ENCODE measurements at regions not wholly inside any gene's neighbourhood (a gene's known extent, or its start where the extent isn't known, plus 50 kb on each side); places are given as distances from the start of the nearest gene placed in this dataset.
"Not testable (repeated sequence)": the region's sequence is repeated elsewhere in the genome, so short reads cannot be mapped to it uniquely, and the experiment has no call there.

- H3K4me3 ChIP-seq (ENCODE audit: low read length in 2 of 2); H3K36me3 ChIP-seq (ENCODE audit: control insufficient read depth in 2 of 2, insufficient read depth in 2 of 2, low read length in 2 of 2); H3K27me3 ChIP-seq (ENCODE audit: control insufficient read depth in 2 of 2, insufficient read depth in 2 of 2, low read length in 2 of 2); H3K4me1 ChIP-seq (ENCODE audit: control insufficient read depth in 2 of 2, insufficient read depth in 2 of 2, low read length in 2 of 2); H3K9me3 ChIP-seq (ENCODE audit: control insufficient read depth in 2 of 2, low read length in 2 of 2); H3K9ac ChIP-seq (ENCODE audit: low read depth in 1 of 2, low read length in 2 of 2): not testable (repeated sequence)
- H3K27ac ChIP-seq (ENCODE audit: low read depth in 2 of 2, low read length in 2 of 2) = peak overlapping the region in 1 of 2 donors; percentile 42
Measured at GRCh38 chr1:149635290-149635899, 51.7 kb downstream of the PPIAL4C start.

- peak overlapping the region; percentile 69 to 80 for H3K4me3 ChIP-seq (ENCODE audit: low read length in 2 of 2)
- H3K27ac ChIP-seq (ENCODE audit: low read depth in 2 of 2, low read length in 2 of 2) = peak overlapping the region; percentile 89 to 94
Measured at GRCh38 chr1:149636286-149637122, 52.9 kb downstream of the PPIAL4C start.

DNA sequence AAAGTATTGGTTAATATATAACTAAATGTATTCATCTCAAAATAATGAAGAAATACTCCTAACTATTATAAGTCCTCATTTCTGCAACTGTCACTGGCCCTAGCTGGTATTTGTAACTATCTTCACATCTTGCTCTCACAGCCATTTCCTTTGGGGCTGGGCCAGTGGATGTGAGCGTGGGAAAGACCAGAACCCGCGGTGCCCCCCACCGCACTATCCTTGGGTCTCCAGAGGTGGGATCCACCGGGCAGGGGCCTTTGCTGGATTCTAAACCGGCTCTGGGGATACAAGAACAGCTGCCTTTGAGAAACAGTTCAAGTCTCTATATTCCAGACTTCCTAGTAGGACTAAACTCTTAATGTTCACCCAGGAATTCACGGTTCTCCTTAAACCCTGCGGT is 54.8 kb downstream of the PPIAL4C start:
- H3K4me1 ChIP-seq (ENCODE audit: control insufficient read depth in 2 of 2, insufficient read depth in 2 of 2, low read length in 2 of 2); H3K27me3 ChIP-seq (ENCODE audit: control insufficient read depth in 2 of 2, insufficient read depth in 2 of 2, low read length in 2 of 2); H3K9ac ChIP-seq (ENCODE audit: low read depth in 1 of 2, low read length in 2 of 2); H3K9me3 ChIP-seq (ENCODE audit: control insufficient read depth in 2 of 2, low read length in 2 of 2); H3K4me3 ChIP-seq (ENCODE audit: low read length in 2 of 2); H3K27ac ChIP-seq (ENCODE audit: low read depth in 2 of 2, low read length in 2 of 2); H3K36me3 ChIP-seq (ENCODE audit: control insufficient read depth in 2 of 2, insufficient read depth in 2 of 2, low read length in 2 of 2): not testable (repeated sequence)

More at GRCh38 chr1:149636286-149637122, 52.9 kb downstream of the PPIAL4C start:
- H3K9ac ChIP-seq (ENCODE audit: low read depth in 1 of 2, low read length in 2 of 2) = peak overlapping the region; percentile 80 to 87
- H3K36me3 ChIP-seq (ENCODE audit: control insufficient read depth in 2 of 2, insufficient read depth in 2 of 2, low read length in 2 of 2); H3K27me3 ChIP-seq (ENCODE audit: control insufficient read depth in 2 of 2, insufficient read depth in 2 of 2, low read length in 2 of 2); H3K9me3 ChIP-seq (ENCODE audit: control insufficient read depth in 2 of 2, low read length in 2 of 2); H3K4me1 ChIP-seq (ENCODE audit: control insufficient read depth in 2 of 2, insufficient read depth in 2 of 2, low read length in 2 of 2): not testable (repeated sequence)

- not testable (repeated sequence) for H3K9ac ChIP-seq (ENCODE audit: low read depth in 1 of 2, low read length in 2 of 2); H3K4me1 ChIP-seq (ENCODE audit: control insufficient read depth in 2 of 2, insufficient read depth in 2 of 2, low read length in 2 of 2); H3K27me3 ChIP-seq (ENCODE audit: control insufficient read depth in 2 of 2, insufficient read depth in 2 of 2, low read length in 2 of 2); H3K36me3 ChIP-seq (ENCODE audit: control insufficient read depth in 2 of 2, insufficient read depth in 2 of 2, low read length in 2 of 2); H3K27ac ChIP-seq (ENCODE audit: low read depth in 2 of 2, low read length in 2 of 2); H3K4me3 ChIP-seq (ENCODE audit: low read length in 2 of 2); H3K9me3 ChIP-seq (ENCODE audit: control insufficient read depth in 2 of 2, low read length in 2 of 2)
Measured at GRCh38 chr1:149638901-149639658, 55.4 kb downstream of the PPIAL4C start.

GRCh38 chr1:149641179-149641578 is 57.5 kb downstream of the PPIAL4C start:
- not testable (repeated sequence) for H3K9me3 ChIP-seq (ENCODE audit: control insufficient read depth in 2 of 2, low read length in 2 of 2); H3K4me1 ChIP-seq (ENCODE audit: control insufficient read depth in 2 of 2, insufficient read depth in 2 of 2, low read length in 2 of 2); H3K9ac ChIP-seq (ENCODE audit: low read depth in 1 of 2, low read length in 2 of 2); H3K36me3 ChIP-seq (ENCODE audit: control insufficient read depth in 2 of 2, insufficient read depth in 2 of 2, low read length in 2 of 2); H3K27me3 ChIP-seq (ENCODE audit: control insufficient read depth in 2 of 2, insufficient read depth in 2 of 2, low read length in 2 of 2); H3K4me3 ChIP-seq (ENCODE audit: low read length in 2 of 2); H3K27ac ChIP-seq (ENCODE audit: low read depth in 2 of 2, low read length in 2 of 2)

GRCh38 chr1:149644818-149645217 is 61.2 kb downstream of the PPIAL4C start:
- H3K27ac ChIP-seq (ENCODE audit: low read depth in 2 of 2, low read length in 2 of 2); H3K9ac ChIP-seq (ENCODE audit: low read depth in 1 of 2, low read length in 2 of 2); H3K9me3 ChIP-seq (ENCODE audit: control insufficient read depth in 2 of 2, low read length in 2 of 2); H3K4me1 ChIP-seq (ENCODE audit: control insufficient read depth in 2 of 2, insufficient read depth in 2 of 2, low read length in 2 of 2); H3K36me3 ChIP-seq (ENCODE audit: control insufficient read depth in 2 of 2, insufficient read depth in 2 of 2, low read length in 2 of 2); H3K27me3 ChIP-seq (ENCODE audit: control insufficient read depth in 2 of 2, insufficient read depth in 2 of 2, low read length in 2 of 2); H3K4me3 ChIP-seq (ENCODE audit: low read length in 2 of 2): not testable (repeated sequence)

DNA sequence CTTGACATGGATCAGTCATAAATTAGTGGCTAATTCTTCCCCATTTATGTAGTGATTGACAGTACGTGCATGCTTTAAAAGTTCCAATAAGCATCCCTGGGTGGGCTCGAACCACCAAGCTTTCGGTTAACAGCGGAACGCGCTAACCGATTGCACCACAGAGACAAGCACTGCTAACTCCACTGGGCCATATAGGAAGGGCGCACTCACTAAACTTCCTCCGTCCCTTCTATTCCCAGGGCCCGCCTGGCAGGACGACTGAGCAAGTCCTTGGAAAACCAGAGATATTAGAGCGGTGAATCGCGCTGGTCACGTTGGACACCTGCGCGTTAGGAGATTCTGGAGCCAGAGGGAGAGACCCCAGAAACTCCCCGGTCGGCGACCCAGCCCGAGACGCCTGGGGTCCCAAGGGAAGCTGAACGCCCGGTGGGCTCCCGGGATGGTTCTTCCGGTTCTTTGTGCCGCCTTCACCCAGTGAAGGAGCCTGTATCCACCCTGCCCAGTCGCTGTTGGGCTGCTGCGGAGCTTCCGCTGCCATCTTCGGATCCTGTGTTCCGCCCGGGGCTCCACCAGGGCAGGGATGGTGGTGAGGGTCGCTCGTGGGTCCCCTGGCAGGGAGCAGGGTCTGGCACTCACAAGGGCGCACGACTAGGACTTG is 62.8 kb downstream of the PPIAL4C start:
- H3K9ac ChIP-seq (ENCODE audit: low read depth in 1 of 2, low read length in 2 of 2) = peak overlapping the region in 1 of 2 donors; percentile 57

DNA sequence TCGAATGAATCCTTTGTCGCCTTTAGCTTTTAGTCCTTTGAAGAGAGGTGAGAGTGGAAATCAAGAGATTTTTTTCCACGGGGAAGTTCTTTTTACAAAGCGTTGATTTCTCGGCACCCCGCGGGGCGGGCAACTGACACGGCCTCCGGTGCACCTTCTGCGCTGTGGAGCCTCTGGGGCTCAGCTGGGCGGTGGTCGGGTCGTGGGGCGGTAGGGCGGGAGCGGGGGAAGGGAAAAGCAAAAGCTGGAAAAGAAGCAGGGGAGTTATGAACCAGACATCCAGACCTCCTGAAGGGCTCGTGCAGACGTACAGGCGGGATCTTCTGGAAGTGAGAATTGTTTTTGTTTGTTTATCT is 63.3 kb downstream of the PPIAL4C start:
- Histone ChIP-seq H3K4me3 (ENCODE audit: low read length in 2 of 2) (peak overlapping the region; percentile 52 to 63), H3K27ac (ENCODE audit: low read depth in 2 of 2, low read length in 2 of 2) (peak overlapping the region; percentile 16 to 63), H3K9ac (ENCODE audit: low read depth in 1 of 2, low read length in 2 of 2) (peak overlapping the region in 1 of 2 donors; percentile 57)
- H3K27me3 ChIP-seq (ENCODE audit: control insufficient read depth in 2 of 2, insufficient read depth in 2 of 2, low read length in 2 of 2); H3K4me1 ChIP-seq (ENCODE audit: control insufficient read depth in 2 of 2, insufficient read depth in 2 of 2, low read length in 2 of 2); H3K36me3 ChIP-seq (ENCODE audit: control insufficient read depth in 2 of 2, insufficient read depth in 2 of 2, low read length in 2 of 2); H3K9me3 ChIP-seq (ENCODE audit: control insufficient read depth in 2 of 2, low read length in 2 of 2): not testable (repeated sequence)

More for the DNA sequence above, 62.8 kb downstream of the PPIAL4C start:
- Histone ChIP-seq H3K4me3 (ENCODE audit: low read length in 2 of 2) (peak overlapping the region; percentile 52 to 63), H3K27ac (ENCODE audit: low read depth in 2 of 2, low read length in 2 of 2) (peak overlapping the region; percentile 16 to 63)
- H3K36me3 ChIP-seq (ENCODE audit: control insufficient read depth in 2 of 2, insufficient read depth in 2 of 2, low read length in 2 of 2); H3K9me3 ChIP-seq (ENCODE audit: control insufficient read depth in 2 of 2, low read length in 2 of 2); H3K4me1 ChIP-seq (ENCODE audit: control insufficient read depth in 2 of 2, insufficient read depth in 2 of 2, low read length in 2 of 2); H3K27me3 ChIP-seq (ENCODE audit: control insufficient read depth in 2 of 2, insufficient read depth in 2 of 2, low read length in 2 of 2): not testable (repeated sequence)

DNA sequence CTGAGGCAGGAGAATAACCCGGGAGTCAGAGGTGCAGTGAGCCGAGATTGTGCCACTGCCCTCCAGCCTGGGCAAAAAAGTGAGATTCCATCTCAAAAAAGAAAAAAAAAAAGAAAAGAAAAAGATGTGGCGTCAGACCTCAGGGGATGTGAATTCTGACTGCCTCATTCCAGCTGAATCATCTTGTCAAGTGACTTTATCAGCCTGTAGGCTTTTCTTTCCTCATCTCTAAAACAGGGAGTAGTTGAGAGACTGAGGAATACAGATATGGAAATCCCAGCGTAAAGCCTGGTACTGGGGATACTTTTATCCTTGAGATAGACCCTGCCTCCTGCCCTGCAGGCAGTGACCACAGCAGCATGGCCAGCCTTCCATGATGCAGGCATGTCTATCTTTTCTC is 74.1 kb downstream of the PPIAL4C start:
- not testable (repeated sequence) for H3K9ac ChIP-seq (ENCODE audit: low read depth in 1 of 2, low read length in 2 of 2); H3K4me3 ChIP-seq (ENCODE audit: low read length in 2 of 2); H3K36me3 ChIP-seq (ENCODE audit: control insufficient read depth in 2 of 2, insufficient read depth in 2 of 2, low read length in 2 of 2); H3K27ac ChIP-seq (ENCODE audit: low read depth in 2 of 2, low read length in 2 of 2); H3K9me3 ChIP-seq (ENCODE audit: control insufficient read depth in 2 of 2, low read length in 2 of 2); H3K27me3 ChIP-seq (ENCODE audit: control insufficient read depth in 2 of 2, insufficient read depth in 2 of 2, low read length in 2 of 2); H3K4me1 ChIP-seq (ENCODE audit: control insufficient read depth in 2 of 2, insufficient read depth in 2 of 2, low read length in 2 of 2)

GRCh38 chr1:149658175-149658574 is 74.5 kb downstream of the PPIAL4C start:
- not testable (repeated sequence) for H3K27ac ChIP-seq (ENCODE audit: low read depth in 2 of 2, low read length in 2 of 2); H3K36me3 ChIP-seq (ENCODE audit: control insufficient read depth in 2 of 2, insufficient read depth in 2 of 2, low read length in 2 of 2); H3K4me3 ChIP-seq (ENCODE audit: low read length in 2 of 2); H3K27me3 ChIP-seq (ENCODE audit: control insufficient read depth in 2 of 2, insufficient read depth in 2 of 2, low read length in 2 of 2); H3K9me3 ChIP-seq (ENCODE audit: control insufficient read depth in 2 of 2, low read length in 2 of 2); H3K9ac ChIP-seq (ENCODE audit: low read depth in 1 of 2, low read length in 2 of 2); H3K4me1 ChIP-seq (ENCODE audit: control insufficient read depth in 2 of 2, insufficient read depth in 2 of 2, low read length in 2 of 2)
